ENCODE measurements at regions not wholly inside any gene's neighbourhood (a gene's known extent, or its start where the extent isn't known, plus 50 kb on each side); places are given as distances from the start of the nearest gene placed in this dataset.

DNA sequence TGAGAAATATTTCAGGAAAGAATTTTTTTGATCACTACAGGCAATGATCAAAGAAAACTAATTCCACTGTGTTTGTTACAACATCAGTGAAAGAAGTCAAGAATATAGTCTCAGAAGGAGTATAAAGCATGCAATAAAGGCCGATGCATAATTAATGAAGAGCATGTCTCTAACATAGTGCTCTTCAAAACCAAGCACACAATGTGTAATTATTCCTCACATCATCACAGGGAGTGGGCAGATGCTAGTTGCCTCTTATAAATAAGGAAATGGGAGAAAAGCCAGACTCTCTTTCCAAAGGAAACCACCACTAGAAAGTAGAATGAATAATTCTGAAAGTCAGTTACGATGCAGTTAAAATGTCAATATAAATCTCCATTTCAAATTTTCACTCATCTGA is 220.1 kb downstream of the TEX36 start:
- Histone ChIP-seq H4K20me1 (ENCODE audit: insufficient read depth) (no peaks in the 10 kb centered on the region), H3K9me3 (no peaks in the 10 kb centered on the region), H3K9ac (no peak overlapping the region), H3K4me1 (ENCODE audit: control insufficient read depth in 1 of 2, insufficient read depth in 2 of 2, low read depth in 1 of 2, low read length in 1 of 2) (no peaks in the 10 kb centered on the region), H3K4me3 (ENCODE audit: low read depth in 2 of 2, low read length in 1 of 2) (no peak overlapping the region), H3F3A (replicated peaks; ENCODE audit: insufficient read depth) (no peaks in the 10 kb centered on the region), H3K79me2 (ENCODE audit: insufficient read depth) (no peaks in the 10 kb centered on the region), H3K4me2 (no peak overlapping the region), H3K9me2 (no peaks in the 10 kb centered on the region), H3K36me3 (replicated peaks in 1 of 2; ENCODE audit: control insufficient read depth in 1 of 2, insufficient read depth in 2 of 2, low read length in 1 of 2) (no peaks in the 10 kb centered on the region), H2AFZ (ENCODE audit: low read depth) (no peak overlapping the region), H3K27ac (ENCODE audit: low read depth in 2 of 2, low read length in 1 of 2) (no peak overlapping the region), H3K27me3 (ENCODE audit: insufficient read depth) (no peaks in the 10 kb centered on the region)
- POLR2A ChIA-PET, result no interaction called here
- WGBS (ENCODE audit: low lambda C conversion rate), result 45% methylated on average over 2 of the region's 2 CpGs
- DNase-seq, result no peak
- TF ChIP-seq RXRA (IDR thresholded peaks at IDR 0.05; ENCODE audit: borderline replicate concordance, low read depth) (no peak), TEAD4 (IDR thresholded peaks at IDR 0.05; ENCODE audit: borderline replicate concordance, insufficient read depth) (no peak), YY1 (IDR thresholded peaks at IDR 0.05; ENCODE audit: low read depth) (no peak), NFIC (IDR thresholded peaks at IDR 0.05; ENCODE audit: borderline replicate concordance) (no peak), PBX3 (IDR thresholded peaks at IDR 0.05) (no peak), RCOR1 (IDR thresholded peaks at IDR 0.05; ENCODE audit: low read length) (no peak), MAX (IDR thresholded peaks at IDR 0.05; ENCODE audit: low read depth) (no peak), ELF1 (IDR thresholded peaks at IDR 0.05) (no peak), MEF2A (IDR thresholded peaks at IDR 0.05; ENCODE audit: borderline replicate concordance, low read depth) (no peak), SMC3 (IDR thresholded peaks at IDR 0.05; ENCODE audit: low read depth, low read length) (no peak), USF1 (IDR thresholded peaks at IDR 0.05; ENCODE audit: borderline replicate concordance, low read depth) (no peak), CTCF (IDR thresholded peaks at IDR 0.05) (no peak), POLR2AphosphoS5 (IDR thresholded peaks at IDR 0.05; ENCODE audit: low read depth, low read length) (no peak), FOXM1 (IDR thresholded peaks at IDR 0.05; ENCODE audit: low read depth) (no peak), GABPA (IDR thresholded peaks at IDR 0.05; ENCODE audit: low read depth) (no peak), MXI1 (IDR thresholded peaks at IDR 0.05; ENCODE audit: low read depth, low read length) (no peak), FOXJ3 (CRISPR knock-in tag; IDR thresholded peaks at IDR 0.05) (no peak), NRF1 (IDR thresholded peaks at IDR 0.05; ENCODE audit: low read depth, low read length) (no peak), TCF12 (IDR thresholded peaks at IDR 0.05) (no peak)
- CTCF ChIA-PET, result no interaction called here

All from SK-N-SH (cell line).